ENCODE measurements at regions not wholly inside any gene's neighbourhood (a gene's known extent, or its start where the extent isn't known, plus 50 kb on each side); places are given as distances from the start of the nearest gene placed in this dataset.

DNA sequence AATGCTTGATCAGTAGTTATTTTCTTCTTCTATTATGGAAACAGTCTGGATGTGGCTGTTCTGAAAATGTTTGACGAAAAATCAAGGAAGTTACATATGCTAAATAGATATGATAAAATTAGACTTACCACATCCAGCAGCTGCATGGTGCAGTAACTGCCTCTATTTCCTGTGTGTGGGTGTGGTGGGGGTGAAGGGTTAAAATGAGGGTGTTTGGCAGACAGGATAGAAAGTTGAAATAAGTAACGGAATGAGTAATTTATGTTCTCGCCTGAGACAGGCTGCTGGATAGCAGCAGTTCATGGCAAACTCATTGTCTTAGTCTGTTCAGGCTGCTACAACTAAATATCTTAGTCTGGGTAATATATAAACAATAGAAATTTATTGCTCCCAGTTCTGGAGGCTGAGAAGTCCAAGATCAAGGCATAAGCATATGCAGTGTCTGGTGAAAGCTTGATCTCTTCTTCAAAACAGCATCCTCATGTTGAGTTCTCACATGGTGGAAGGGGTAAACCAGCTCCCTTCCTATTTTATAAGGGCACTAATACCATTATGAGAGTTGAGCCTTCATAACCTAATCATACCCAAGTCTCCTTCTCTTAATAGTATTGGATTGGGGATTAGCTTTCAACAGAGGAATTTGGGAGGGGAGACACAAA, 1248.9 kb downstream of the SLITRK5 start:
- TF ChIP-seq, protein P1, sequence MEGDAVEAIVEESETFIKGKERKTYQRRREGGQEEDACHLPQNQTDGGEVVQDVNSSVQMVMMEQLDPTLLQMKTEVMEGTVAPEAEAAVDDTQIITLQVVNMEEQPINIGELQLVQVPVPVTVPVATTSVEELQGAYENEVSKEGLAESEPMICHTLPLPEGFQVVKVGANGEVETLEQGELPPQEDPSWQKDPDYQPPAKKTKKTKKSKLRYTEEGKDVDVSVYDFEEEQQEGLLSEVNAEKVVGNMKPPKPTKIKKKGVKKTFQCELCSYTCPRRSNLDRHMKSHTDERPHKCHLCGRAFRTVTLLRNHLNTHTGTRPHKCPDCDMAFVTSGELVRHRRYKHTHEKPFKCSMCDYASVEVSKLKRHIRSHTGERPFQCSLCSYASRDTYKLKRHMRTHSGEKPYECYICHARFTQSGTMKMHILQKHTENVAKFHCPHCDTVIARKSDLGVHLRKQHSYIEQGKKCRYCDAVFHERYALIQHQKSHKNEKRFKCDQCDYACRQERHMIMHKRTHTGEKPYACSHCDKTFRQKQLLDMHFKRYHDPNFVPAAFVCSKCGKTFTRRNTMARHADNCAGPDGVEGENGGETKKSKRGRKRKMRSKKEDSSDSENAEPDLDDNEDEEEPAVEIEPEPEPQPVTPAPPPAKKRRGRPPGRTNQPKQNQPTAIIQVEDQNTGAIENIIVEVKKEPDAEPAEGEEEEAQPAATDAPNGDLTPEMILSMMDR (IDR thresholded peaks at IDR 0.05), result no peak
- Histone ChIP-seq H3K4me3 (no peak overlapping the region), H3K9me3 (peaks cover 0 to 22% (median 0%) of the 10 kb centered on the region in 11 donors), H3K27ac (no peak overlapping the region), H3K36me3 (no peaks in the 10 kb centered on the region), H3K4me1 (no peaks in the 10 kb centered on the region), H3K27me3 (no peaks in the 10 kb centered on the region)
- WGBS, 2 donors, result 48 to 70% methylated on average over 3 of the region's 3 CpGs
- intact Hi-C loops (cut with DNase I), result no loop called here
- no peak for DNase-seq
- no peak for ATAC-seq

DNA sequence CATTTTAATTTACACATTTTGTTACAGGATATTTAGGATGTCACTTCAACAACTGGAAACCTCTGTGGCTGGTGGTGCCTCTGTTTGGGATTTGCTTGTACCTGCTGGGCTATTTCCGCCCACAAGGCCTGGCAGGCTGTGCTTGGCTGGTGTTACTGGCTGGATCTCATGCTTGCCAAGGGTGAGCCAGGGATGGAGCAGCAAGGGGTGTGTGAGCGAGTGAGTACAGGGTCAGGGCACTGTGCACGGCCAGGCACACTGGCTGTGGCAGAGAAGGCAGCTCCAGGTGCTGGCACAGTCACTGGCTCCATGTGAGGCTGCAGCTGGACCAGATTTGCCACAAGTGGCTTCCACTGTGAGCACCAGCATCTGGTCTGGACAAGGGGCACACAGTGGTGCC, 1254.8 kb downstream of the SLITRK5 start:
- TF ChIP-seq, protein P1 (IDR thresholded peaks at IDR 0.05), result no peak
- ATAC-seq, result peak in 6 of 8 donors; percentile 49 to 89 (median 70)
- WGBS, 2 donors, result 61 to 62% methylated on average over 3 of the region's 3 CpGs

DNA sequence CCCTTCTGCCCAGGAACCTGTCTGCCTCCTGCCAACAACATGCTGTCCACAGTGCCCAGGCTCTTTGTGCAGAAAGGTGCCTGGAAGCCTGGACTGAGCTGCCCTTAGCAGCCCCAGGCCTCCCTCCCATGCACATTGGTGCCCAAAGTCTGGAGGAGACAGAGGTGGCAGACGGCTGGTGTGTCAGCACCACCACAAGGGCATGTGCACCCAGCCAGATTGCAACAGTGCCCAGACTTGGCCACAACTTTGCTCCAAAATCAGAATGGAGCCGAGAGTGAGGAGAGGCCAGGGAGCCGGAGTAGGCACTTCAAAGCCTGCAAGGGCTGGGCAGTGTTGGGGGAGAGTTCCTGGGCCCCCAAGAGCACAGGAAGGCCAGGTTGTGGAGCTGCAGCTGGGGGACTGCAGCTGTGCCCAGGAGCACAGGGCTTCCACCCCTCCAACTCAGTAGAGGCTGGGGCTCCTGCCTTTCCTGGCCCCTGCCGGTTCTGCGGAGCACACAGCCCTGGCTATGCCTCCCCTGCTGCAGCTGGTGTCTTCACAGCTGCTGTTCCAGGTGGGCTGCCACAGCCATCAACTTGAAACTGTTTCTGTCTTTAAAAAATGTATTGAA, 1255.8 kb downstream of the SLITRK5 start:
- Histone ChIP-seq H3K9me3 (peaks cover 0 to 14% (median 0%) of the 10 kb centered on the region in 11 donors), H3K27ac (no peak overlapping the region), H3K36me3 (no peaks in the 10 kb centered on the region), H3K27me3 (no peaks in the 10 kb centered on the region), H3K4me3 (no peak overlapping the region), H3K4me1 (no peaks in the 10 kb centered on the region)
- TF ChIP-seq, protein P1 (IDR thresholded peaks at IDR 0.05), result no peak
- ATAC-seq (no peak), DNase-seq (no peak)
- WGBS, 2 donors, result 78 to 87% methylated on average over 5 of the region's 5 CpGs
- intact Hi-C loops (cut with DNase I), result no loop called here

More for the DNA sequence above, 1254.8 kb downstream of the SLITRK5 start:
- no peaks in the 10 kb centered on the region for H3K36me3 ChIP-seq
- no peaks in the 10 kb centered on the region for H3K4me1 ChIP-seq
- intact Hi-C loops (cut with DNase I), result no loop called here
- H3K9me3 ChIP-seq, result peaks cover 0 to 14% (median 0%) of the 10 kb centered on the region in 11 donors
- peak in 1 of 2 donors; percentile 11 for DNase-seq
- no peaks in the 10 kb centered on the region for H3K27me3 ChIP-seq
- H3K27ac ChIP-seq, result no peak overlapping the region
- no peak overlapping the region for H3K4me3 ChIP-seq

DNA sequence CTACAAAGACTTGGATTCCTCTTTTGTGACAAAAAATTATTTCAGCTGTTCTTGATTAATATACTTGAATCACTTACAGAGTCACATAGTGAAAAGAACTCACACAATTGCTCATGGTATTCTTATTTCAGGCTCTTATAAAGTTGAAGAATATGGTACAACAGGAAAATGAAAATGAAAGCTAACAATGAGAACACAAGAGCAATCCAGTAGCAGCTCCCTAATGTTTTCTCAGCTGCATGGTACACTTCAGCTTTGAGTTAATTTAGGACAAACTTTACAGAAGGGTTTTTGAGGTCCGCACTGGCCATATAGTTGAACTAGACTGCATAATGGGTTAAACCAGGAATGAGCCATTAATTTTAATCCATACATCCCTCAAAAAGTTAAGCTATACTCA, 1261.8 kb downstream of the SLITRK5 start:
- Histone ChIP-seq H3K9me3 (no peaks in the 10 kb centered on the region), H3K36me3 (no peaks in the 10 kb centered on the region), H3K27ac (no peak overlapping the region), H3K27me3 (no peaks in the 10 kb centered on the region), H3K4me3 (no peak overlapping the region), H3K4me1 (no peaks in the 10 kb centered on the region)
- ATAC-seq, result peak in 1 of 8 donors; percentile 27
- WGBS, 2 donors, result 76 to 84% methylated on average over 1 of the region's 1 CpG
- intact Hi-C loops (cut with DNase I), result no loop called here
- no peak for DNase-seq
- TF ChIP-seq, protein P1 (IDR thresholded peaks at IDR 0.05), result no peak

Measured in heart right ventricle (tissue), 16 donors.